ENCODE measurements at regions not wholly inside any gene's neighbourhood (a gene's known extent, or its start where the extent isn't known, plus 50 kb on each side); places are given as distances from the start of the nearest gene placed in this dataset.

- no peak overlapping the region for H3K4me3 ChIP-seq (ENCODE audit: low read depth, low read length)
- no peak for DNase-seq (ENCODE audit: low read depth)
- TF ChIP-seq MAX (IDR thresholded peaks at IDR 0.05; ENCODE audit: low read depth, low read length) (no peak), POLR2A (IDR thresholded peaks at IDR 0.05; ENCODE audit: extremely low read depth, insufficient read length) (no peak), MYC (IDR thresholded peaks at IDR 0.05; ENCODE audit: low read depth, low read length) (no peak), CTCF (IDR thresholded peaks at IDR 0.05; ENCODE audit: low read depth, low read length) (no peak)
Measured at GRCh38 chr1:30068787-30069472, 654.5 kb downstream of the MATN1 start.

DNA sequence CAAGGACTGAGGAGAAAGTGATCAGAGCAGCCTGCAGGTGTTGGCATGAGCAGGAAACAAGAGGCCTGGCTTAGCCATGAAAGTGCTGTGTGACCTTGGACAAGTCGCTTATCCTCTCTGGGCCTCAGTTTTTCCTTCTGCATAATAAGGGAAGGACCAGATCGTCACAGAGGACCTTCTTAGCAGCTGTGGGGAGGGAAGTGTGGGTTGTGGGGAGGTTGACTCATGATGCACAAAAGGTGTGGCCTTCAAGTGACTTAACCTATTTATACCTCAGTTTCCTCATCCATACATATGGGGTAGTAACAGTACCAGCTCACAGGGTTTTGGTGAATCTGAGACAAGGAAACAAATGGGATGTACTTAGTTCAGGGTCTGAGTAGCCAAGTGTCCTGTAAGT lies 658.8 kb downstream of the MATN1 start:
- no peak overlapping the region for H3K4me3 ChIP-seq (ENCODE audit: low read depth, low read length)
- no peak for DNase-seq (ENCODE audit: low read depth)
- no peak for TF ChIP-seq MAX (IDR thresholded peaks at IDR 0.05; ENCODE audit: low read depth, low read length)
- TF ChIP-seq CTCF (IDR thresholded peaks at IDR 0.05; ENCODE audit: low read depth, low read length) = no peak
- TF ChIP-seq POLR2A (IDR thresholded peaks at IDR 0.05; ENCODE audit: extremely low read depth, insufficient read length) = no peak
- no peak for TF ChIP-seq MYC (IDR thresholded peaks at IDR 0.05; ENCODE audit: low read depth, low read length)

GRCh38 chr1:30063621-30064280 lies 659.6 kb downstream of the MATN1 start:
- TF ChIP-seq MAX (IDR thresholded peaks at IDR 0.05; ENCODE audit: low read depth, low read length) = no peak

DNA sequence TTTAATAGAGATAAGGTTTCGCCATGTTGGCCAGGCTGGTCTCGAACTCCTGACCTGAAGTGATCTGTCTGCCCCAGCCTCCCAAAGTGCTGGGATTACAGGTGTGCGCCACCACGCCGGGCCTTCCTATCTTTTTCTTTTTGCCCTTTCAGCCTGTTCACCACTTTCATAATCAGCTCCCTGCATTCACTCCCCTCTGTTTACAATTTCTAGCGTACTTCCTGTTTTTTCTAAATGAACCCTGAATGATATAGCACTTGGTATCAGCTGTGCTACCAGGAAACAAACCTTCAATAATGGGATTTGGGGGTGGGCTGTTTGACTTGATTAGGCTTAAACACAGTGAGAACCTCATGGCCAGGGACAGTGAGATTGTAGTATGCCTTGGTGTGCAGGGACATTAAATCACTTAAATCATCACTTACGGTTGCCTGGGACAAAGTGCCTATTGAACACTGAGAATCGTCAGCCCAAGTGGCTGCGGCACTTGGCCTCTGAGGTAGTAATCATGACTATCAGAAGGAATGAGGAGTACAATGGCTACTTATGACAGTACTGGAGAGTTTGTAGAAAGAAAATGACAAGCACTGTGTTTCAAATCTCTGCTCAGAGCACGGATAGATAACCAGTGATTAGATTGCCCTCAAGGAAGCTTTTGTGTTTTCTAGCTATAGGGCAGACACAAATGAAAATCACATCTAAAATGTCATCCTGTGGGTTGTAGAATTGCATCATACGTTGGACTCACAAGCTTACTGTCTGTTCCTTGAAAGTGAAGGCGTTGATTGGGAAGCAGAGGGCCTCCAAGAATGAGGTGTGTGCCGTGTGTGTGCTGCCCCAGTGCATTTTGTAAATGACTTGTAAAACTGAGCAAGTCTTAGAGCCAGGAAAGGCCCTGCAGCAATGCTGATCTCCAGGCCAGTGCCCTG lies 661.8 kb downstream of the MATN1 start:
- TF ChIP-seq POLR2A (IDR thresholded peaks at IDR 0.05; ENCODE audit: extremely low read depth, insufficient read length) (no peak), CTCF (IDR thresholded peaks at IDR 0.05; ENCODE audit: low read depth, low read length) (no peak), MYC (IDR thresholded peaks at IDR 0.05; ENCODE audit: low read depth, low read length) (no peak), MAX (IDR thresholded peaks at IDR 0.05; ENCODE audit: low read depth, low read length) (no peak)
- no peak overlapping the region for H3K4me3 ChIP-seq (ENCODE audit: low read depth, low read length)
- no peak for DNase-seq (ENCODE audit: low read depth)

More at GRCh38 chr1:30063621-30064280, 659.6 kb downstream of the MATN1 start:
- no peak for DNase-seq (ENCODE audit: low read depth)
- H3K4me3 ChIP-seq (ENCODE audit: low read depth, low read length) = no peak overlapping the region

- TF ChIP-seq MYC (IDR thresholded peaks at IDR 0.05; ENCODE audit: low read depth, low read length) = no peak
- no peak for TF ChIP-seq CTCF (IDR thresholded peaks at IDR 0.05; ENCODE audit: low read depth, low read length)
- no peak for TF ChIP-seq POLR2A (IDR thresholded peaks at IDR 0.05; ENCODE audit: extremely low read depth, insufficient read length)
- no peak for TF ChIP-seq MAX (IDR thresholded peaks at IDR 0.05; ENCODE audit: low read depth, low read length)
- no peak for DNase-seq (ENCODE audit: low read depth)
- H3K4me3 ChIP-seq (ENCODE audit: low read depth, low read length) = no peak overlapping the region
Measured at GRCh38 chr1:30060738-30061137, 662.6 kb downstream of the MATN1 start.

Data from NB4 (cell line).